ENCODE measurements at regions not wholly inside any gene's neighbourhood (a gene's known extent, or its start where the extent isn't known, plus 50 kb on each side); places are given as distances from the start of the nearest gene placed in this dataset.

- no peaks in the 10 kb centered on the region for H4K20me1 ChIP-seq (ENCODE audit: insufficient read depth, low read length)
- H3K4me2 ChIP-seq (ENCODE audit: low read depth, low read length), result no peak overlapping the region
- H3K4me1 ChIP-seq (ENCODE audit: low read length), result no peaks in the 10 kb centered on the region
- no peak overlapping the region for H3K9ac ChIP-seq (ENCODE audit: low read length)
- H3K27me3 ChIP-seq (replicated peaks; ENCODE audit: insufficient read depth, low read length), result no peaks in the 10 kb centered on the region
- TF ChIP-seq CTCF (IDR thresholded peaks at IDR 0.05; ENCODE audit: low read length), result no peak
- no peak for TF ChIP-seq EZH2phosphoT487 (IDR thresholded peaks at IDR 0.05; ENCODE audit: low read length)
- no peak for TF ChIP-seq EZH2 (optimal IDR thresholded peaks at IDR 0.05; ENCODE audit: low read depth, low read length)
- no peaks in the 10 kb centered on the region for H3K79me2 ChIP-seq (ENCODE audit: low read length)
- no peaks in the 10 kb centered on the region for H3K9me3 ChIP-seq (replicated peaks; ENCODE audit: insufficient read depth, low read length)
- DNase-seq, result no peak
- H3K27ac ChIP-seq (ENCODE audit: low read length), result no peak overlapping the region
- no peak overlapping the region for H2AFZ ChIP-seq (ENCODE audit: low read length)
- no peaks in the 10 kb centered on the region for H3K36me3 ChIP-seq (replicated peaks; ENCODE audit: insufficient read depth, low read length)
- H3F3A ChIP-seq (ENCODE audit: insufficient read depth, low read length), result no peaks in the 10 kb centered on the region
- H3K9me2 ChIP-seq (replicated peaks; ENCODE audit: insufficient read depth, low read length), result no peaks in the 10 kb centered on the region
- H3K4me3 ChIP-seq (ENCODE audit: low read length), result no peak overlapping the region
Observed at GRCh38 chr3:82410366-82410765, 648.9 kb upstream of the GBE1 start.

GRCh38 chr3:82409842-82410241, 648.4 kb upstream of the GBE1 start:
- H3K4me1 ChIP-seq (ENCODE audit: low read length), result no peaks in the 10 kb centered on the region
- no peaks in the 10 kb centered on the region for H3K9me2 ChIP-seq (replicated peaks; ENCODE audit: insufficient read depth, low read length)
- no peak overlapping the region for H3K9ac ChIP-seq (ENCODE audit: low read length)
- H3F3A ChIP-seq (ENCODE audit: insufficient read depth, low read length), result no peaks in the 10 kb centered on the region
- no peaks in the 10 kb centered on the region for H4K20me1 ChIP-seq (ENCODE audit: insufficient read depth, low read length)
- no peaks in the 10 kb centered on the region for H3K27me3 ChIP-seq (replicated peaks; ENCODE audit: insufficient read depth, low read length)
- H2AFZ ChIP-seq (ENCODE audit: low read length), result no peak overlapping the region
- H3K4me2 ChIP-seq (ENCODE audit: low read depth, low read length), result no peak overlapping the region
- TF ChIP-seq EZH2phosphoT487 (IDR thresholded peaks at IDR 0.05; ENCODE audit: low read length), result no peak
- no peak for TF ChIP-seq EZH2 (optimal IDR thresholded peaks at IDR 0.05; ENCODE audit: low read depth, low read length)
- TF ChIP-seq CTCF (IDR thresholded peaks at IDR 0.05; ENCODE audit: low read length), result no peak
- H3K27ac ChIP-seq (ENCODE audit: low read length), result no peak overlapping the region
- no peaks in the 10 kb centered on the region for H3K36me3 ChIP-seq (replicated peaks; ENCODE audit: insufficient read depth, low read length)
- H3K4me3 ChIP-seq (ENCODE audit: low read length), result no peak overlapping the region
- no peak for DNase-seq
- H3K9me3 ChIP-seq (replicated peaks; ENCODE audit: insufficient read depth, low read length), result no peaks in the 10 kb centered on the region
- no peaks in the 10 kb centered on the region for H3K79me2 ChIP-seq (ENCODE audit: low read length)

- H3K4me1 ChIP-seq (ENCODE audit: low read length), result no peaks in the 10 kb centered on the region
- H3K9me2 ChIP-seq (replicated peaks; ENCODE audit: insufficient read depth, low read length), result no peaks in the 10 kb centered on the region
- H3K79me2 ChIP-seq (ENCODE audit: low read length), result no peaks in the 10 kb centered on the region
- H3K27me3 ChIP-seq (replicated peaks; ENCODE audit: insufficient read depth, low read length), result no peaks in the 10 kb centered on the region
- H3K27ac ChIP-seq (ENCODE audit: low read length), result no peak overlapping the region
- H3K36me3 ChIP-seq (replicated peaks; ENCODE audit: insufficient read depth, low read length), result no peaks in the 10 kb centered on the region
- no peak for DNase-seq
- TF ChIP-seq EZH2phosphoT487 (IDR thresholded peaks at IDR 0.05; ENCODE audit: low read length), result no peak
- TF ChIP-seq CTCF (IDR thresholded peaks at IDR 0.05; ENCODE audit: low read length), result no peak
- no peak for TF ChIP-seq EZH2 (optimal IDR thresholded peaks at IDR 0.05; ENCODE audit: low read depth, low read length)
- H3K9ac ChIP-seq (ENCODE audit: low read length), result no peak overlapping the region
- no peak overlapping the region for H3K4me3 ChIP-seq (ENCODE audit: low read length)
- H3F3A ChIP-seq (ENCODE audit: insufficient read depth, low read length), result no peaks in the 10 kb centered on the region
- no peaks in the 10 kb centered on the region for H3K9me3 ChIP-seq (replicated peaks; ENCODE audit: insufficient read depth, low read length)
- H3K4me2 ChIP-seq (ENCODE audit: low read depth, low read length), result no peak overlapping the region
- H4K20me1 ChIP-seq (ENCODE audit: insufficient read depth, low read length), result no peaks in the 10 kb centered on the region
- H2AFZ ChIP-seq (ENCODE audit: low read length), result no peak overlapping the region
Observed at GRCh38 chr3:82392203-82392775, 630.8 kb upstream of the GBE1 start.

All from MM.1S (cell line).